ENCODE measurements at regions not wholly inside any gene's neighbourhood (a gene's known extent, or its start where the extent isn't known, plus 50 kb on each side); places are given as distances from the start of the nearest gene placed in this dataset. TPM values are rescaled to one million over a fixed set of nuclear protein-coding genes. Genes with fewer than 3 reads are reported as not detected.

Small RNA genes in the stretch of these regions (small RNA-seq; reads per million reads assigned to genes)
- not detected for gene AC104058.1

All from body of pancreas (tissue), 1 donor.